ENCODE measurements at regions not wholly inside any gene's neighbourhood (a gene's known extent, or its start where the extent isn't known, plus 50 kb on each side); places are given as distances from the start of the nearest gene placed in this dataset.

- TF ChIP-seq, protein P1, sequence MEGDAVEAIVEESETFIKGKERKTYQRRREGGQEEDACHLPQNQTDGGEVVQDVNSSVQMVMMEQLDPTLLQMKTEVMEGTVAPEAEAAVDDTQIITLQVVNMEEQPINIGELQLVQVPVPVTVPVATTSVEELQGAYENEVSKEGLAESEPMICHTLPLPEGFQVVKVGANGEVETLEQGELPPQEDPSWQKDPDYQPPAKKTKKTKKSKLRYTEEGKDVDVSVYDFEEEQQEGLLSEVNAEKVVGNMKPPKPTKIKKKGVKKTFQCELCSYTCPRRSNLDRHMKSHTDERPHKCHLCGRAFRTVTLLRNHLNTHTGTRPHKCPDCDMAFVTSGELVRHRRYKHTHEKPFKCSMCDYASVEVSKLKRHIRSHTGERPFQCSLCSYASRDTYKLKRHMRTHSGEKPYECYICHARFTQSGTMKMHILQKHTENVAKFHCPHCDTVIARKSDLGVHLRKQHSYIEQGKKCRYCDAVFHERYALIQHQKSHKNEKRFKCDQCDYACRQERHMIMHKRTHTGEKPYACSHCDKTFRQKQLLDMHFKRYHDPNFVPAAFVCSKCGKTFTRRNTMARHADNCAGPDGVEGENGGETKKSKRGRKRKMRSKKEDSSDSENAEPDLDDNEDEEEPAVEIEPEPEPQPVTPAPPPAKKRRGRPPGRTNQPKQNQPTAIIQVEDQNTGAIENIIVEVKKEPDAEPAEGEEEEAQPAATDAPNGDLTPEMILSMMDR (conservative IDR thresholded peaks at IDR 0.05): no peak
- TF ChIP-seq EZH2 (IDR thresholded peaks at IDR 0.05; ENCODE audit: low read depth): no peak
Observed at GRCh38 chr12:93174473-93174872, 203.3 kb upstream of the NUDT4 start.
